Memory B cell (primary cell): ENCODE measurements at regions not wholly inside any gene's neighbourhood (a gene's known extent, or its start where the extent isn't known, plus 50 kb on each side); places are given as distances from the start of the nearest gene placed in this dataset.
"Not testable (repeated sequence)": the region's sequence is repeated elsewhere in the genome, so short reads cannot be mapped to it uniquely, and the experiment has no call there.

Experiments
- ATAC-seq: fragments of 150-1000 bp; cut with Tn5 transposase; 2 replicates; pipeline ENCODE4 v1.10.0; 2021; ENCODE audit warnings: low read depth, mild to moderate bottlenecking, moderate library complexity
- DNase-seq, 2 donors: peaks; one replicate each; pipeline ENCODE4 v3.0.0; 2022; ENCODE audit warnings: low spot score in 2 of 2
- H3K27ac Mint-ChIP-seq: one replicate; pipeline ENCODE4 v1.8.0; 2022; ENCODE audit warnings: mild to moderate bottlenecking, moderate library complexity, mixed read lengths
- H3K27me3 Mint-ChIP-seq: one replicate; pipeline ENCODE4 v1.8.0; 2022; ENCODE audit warnings: mixed read lengths
- H3K36me3 Mint-ChIP-seq: one replicate; pipeline ENCODE4 v1.8.0; 2022; ENCODE audit warnings: mild to moderate bottlenecking, mixed read lengths
- H3K4me1 Mint-ChIP-seq: one replicate; pipeline ENCODE4 v1.8.0; 2022; ENCODE audit warnings: mixed read lengths
- H3K4me3 Mint-ChIP-seq: one replicate; pipeline ENCODE4 v1.8.0; 2022; ENCODE audit warnings: mild to moderate bottlenecking, moderate library complexity, mixed read lengths
- H3K9me3 Mint-ChIP-seq: one replicate; pipeline ENCODE4 v1.8.0; 2022; ENCODE audit warnings: mixed read lengths

DNA sequence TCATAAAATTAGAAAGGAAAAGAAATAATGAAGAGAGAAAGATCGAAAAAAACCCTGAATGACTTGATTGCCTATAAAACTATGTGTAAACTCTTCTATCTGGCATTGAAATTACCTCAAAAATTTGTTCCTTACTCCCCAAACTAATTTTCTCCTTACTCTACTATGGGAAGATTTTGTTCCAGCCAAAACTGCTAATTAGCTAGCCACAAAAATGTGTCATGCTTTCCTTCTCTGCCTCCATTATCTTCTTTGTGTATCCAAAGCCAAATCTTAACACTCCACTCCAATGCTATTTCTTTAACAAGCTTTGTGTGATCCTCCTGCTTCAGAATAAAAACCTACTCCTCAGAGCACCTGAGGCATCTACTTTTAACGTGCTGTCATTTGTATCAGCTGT, 831.2 kb downstream of the METTL15 start:
- Mint-ChIP-seq H3K4me1 (no peaks in the 10 kb centered on the region), H3K4me3 (no peak overlapping the region), H3K36me3 (no peaks in the 10 kb centered on the region), H3K9me3 (peaks cover 7% of the 10 kb centered on the region), H3K27ac (no peak overlapping the region), H3K27me3 (no peaks in the 10 kb centered on the region)
- ATAC-seq (no peak), DNase-seq (no peak)

DNA sequence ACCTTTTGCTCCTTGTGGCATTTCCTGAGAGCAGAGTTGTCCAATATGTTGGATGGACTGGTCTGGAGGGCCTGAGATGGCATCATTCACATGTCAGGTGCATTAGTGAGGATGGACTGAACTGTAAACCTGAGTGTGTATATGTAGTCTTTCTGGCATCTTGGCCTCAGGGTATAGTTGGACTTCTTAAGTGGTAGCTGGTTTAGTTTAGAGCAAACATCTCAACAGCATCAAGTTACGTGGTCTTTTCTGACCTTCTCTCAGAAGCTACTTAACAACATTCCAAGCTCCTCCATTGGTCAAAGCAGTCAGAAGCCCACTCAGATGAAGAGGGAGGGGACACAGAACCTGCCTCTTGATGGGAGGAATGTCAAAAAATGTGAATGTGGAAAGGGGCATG, 829.9 kb downstream of the METTL15 start:
- Mint-ChIP-seq H3K9me3 (peaks cover 6% of the 10 kb centered on the region), H3K36me3 (no peaks in the 10 kb centered on the region), H3K4me3 (no peak overlapping the region), H3K27ac (no peak overlapping the region), H3K27me3 (no peaks in the 10 kb centered on the region), H3K4me1 (no peaks in the 10 kb centered on the region)
- ATAC-seq (no peak), DNase-seq (no peak)

DNA sequence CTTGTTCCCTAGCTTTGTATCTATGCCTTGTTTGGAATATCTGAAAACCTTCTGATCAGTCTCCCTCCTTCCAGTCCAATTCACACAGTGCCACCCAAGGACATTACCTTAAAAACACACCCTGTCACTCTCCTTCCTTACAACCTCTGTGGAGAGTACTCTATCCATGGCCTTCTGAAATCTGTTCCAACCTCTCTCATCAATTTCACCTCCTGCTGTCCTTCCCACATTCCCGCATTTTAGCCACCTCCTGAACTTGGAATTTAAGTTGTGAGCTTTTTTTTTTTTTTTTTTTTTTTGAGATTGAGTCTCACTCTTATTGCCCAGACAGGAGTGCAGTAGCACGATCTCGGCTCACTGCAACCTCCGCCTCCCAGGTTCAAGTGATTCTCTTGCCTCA, 824.8 kb downstream of the METTL15 start:
- Mint-ChIP-seq H3K27ac (no peak overlapping the region), H3K4me3 (no peak overlapping the region), H3K27me3 (no peaks in the 10 kb centered on the region), H3K36me3 (no peaks in the 10 kb centered on the region), H3K9me3 (peaks cover 11% of the 10 kb centered on the region), H3K4me1 (no peaks in the 10 kb centered on the region)
- DNase-seq (no peak), ATAC-seq (no peak)

DNA sequence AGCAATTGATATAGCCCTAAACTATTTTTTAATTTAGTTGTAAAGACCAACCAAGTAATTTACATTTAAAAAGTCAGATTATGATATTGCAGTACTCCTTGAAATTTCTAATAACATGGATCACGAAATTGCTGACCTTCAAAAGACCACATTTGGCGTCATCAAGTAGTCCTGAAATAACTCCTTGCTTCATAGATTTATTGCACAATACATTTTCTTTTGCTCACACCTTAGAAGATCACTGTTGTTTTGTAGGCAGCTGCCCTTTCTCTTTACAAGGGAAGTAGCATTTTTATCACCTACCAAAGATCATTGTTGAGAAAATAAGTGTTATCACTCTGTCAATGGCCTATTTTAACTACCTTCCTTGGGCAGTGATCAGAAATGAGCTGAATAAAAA, 815.8 kb downstream of the METTL15 start:
- ATAC-seq, result no peak

DNA sequence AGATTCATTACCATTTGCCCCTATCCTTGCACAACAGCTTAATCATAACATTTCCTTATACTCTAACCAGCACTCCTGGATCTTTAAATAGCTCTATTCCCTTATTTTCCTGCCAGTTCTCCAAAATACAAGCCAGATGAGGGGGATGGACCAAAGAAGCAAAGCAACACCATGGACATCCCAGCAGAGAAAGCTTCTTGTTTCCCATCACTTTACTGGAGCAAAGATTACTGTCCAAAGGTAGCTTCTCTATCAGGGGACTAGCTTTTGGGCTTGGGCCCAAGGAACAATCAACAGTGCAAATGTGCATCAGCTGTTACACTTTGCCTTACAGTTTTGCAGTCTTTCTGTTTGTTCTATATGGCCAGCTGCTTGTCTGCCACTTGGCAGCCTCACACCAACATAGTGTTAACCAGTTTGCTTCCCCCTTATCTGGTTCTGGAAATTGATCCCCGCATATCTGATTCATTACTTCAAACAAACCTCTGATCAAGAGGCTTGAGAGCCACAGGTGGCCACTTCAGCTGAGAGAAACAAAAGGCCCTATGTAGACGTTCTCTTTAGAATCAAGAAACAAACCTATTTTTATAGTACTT, 814.3 kb downstream of the METTL15 start:
- DNase-seq (no peak), ATAC-seq (no peak)
- H3K36me3 Mint-ChIP-seq, result no peaks in the 10 kb centered on the region
- H3K4me3 Mint-ChIP-seq, result no peak overlapping the region
- H3K4me1 Mint-ChIP-seq, result no peaks in the 10 kb centered on the region
- no peak overlapping the region for H3K27ac Mint-ChIP-seq
- no peaks in the 10 kb centered on the region for H3K27me3 Mint-ChIP-seq
- peaks cover 8% of the 10 kb centered on the region for H3K9me3 Mint-ChIP-seq

More for the DNA sequence above, 815.8 kb downstream of the METTL15 start:
- DNase-seq, result no peak
- Mint-ChIP-seq H3K27ac (no peak overlapping the region), H3K36me3 (no peaks in the 10 kb centered on the region), H3K9me3 (peaks cover 7% of the 10 kb centered on the region), H3K27me3 (no peaks in the 10 kb centered on the region), H3K4me1 (no peaks in the 10 kb centered on the region), H3K4me3 (no peak overlapping the region)

DNA sequence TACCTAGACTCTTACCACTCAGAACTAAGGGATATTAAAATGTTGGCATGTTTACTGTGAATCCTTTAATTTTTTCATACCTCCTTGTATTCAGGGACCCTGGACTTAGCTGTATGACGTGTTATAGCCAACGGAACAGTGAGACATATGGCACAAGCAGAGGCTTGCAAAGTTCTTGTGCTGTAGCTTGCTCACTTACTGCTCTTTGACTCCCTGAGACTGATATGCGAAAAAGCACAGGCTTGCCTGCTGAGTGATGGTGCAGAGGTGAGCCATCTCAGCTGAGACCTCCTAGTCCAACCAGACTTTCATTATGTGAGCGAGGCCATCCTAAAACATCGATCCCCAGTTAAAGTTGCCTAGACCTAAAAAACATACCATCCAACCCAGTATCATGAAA, 811.0 kb downstream of the METTL15 start:
- Mint-ChIP-seq H3K4me3 (no peak overlapping the region), H3K27ac (no peak overlapping the region), H3K36me3 (no peaks in the 10 kb centered on the region), H3K27me3 (no peaks in the 10 kb centered on the region), H3K9me3 (peaks cover 7% of the 10 kb centered on the region), H3K4me1 (no peaks in the 10 kb centered on the region)
- DNase-seq (no peak), ATAC-seq (no peak)

DNA sequence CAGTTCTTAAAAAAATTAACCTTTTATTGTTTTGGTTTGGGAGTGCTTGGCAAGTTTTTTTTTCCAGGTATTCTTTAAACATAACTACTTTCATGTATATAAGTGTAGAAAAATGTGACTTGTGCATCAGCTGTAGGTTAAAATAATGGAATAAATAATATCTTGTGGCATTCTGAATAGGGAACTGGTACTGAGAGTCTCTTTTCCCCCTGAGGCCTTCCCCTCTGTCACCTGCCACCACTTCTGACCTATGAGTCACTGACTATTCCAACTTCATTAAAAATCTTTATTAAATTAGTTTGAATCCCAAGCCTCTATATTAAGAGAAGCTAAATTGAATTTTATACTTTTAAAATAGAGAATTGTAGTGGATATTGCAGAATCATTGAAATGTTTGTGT, 805.7 kb downstream of the METTL15 start:
- Mint-ChIP-seq H3K9me3 (peaks cover 9% of the 10 kb centered on the region), H3K27ac (no peak overlapping the region), H3K27me3 (no peaks in the 10 kb centered on the region), H3K36me3 (no peaks in the 10 kb centered on the region), H3K4me3 (no peak overlapping the region), H3K4me1 (no peaks in the 10 kb centered on the region)
- ATAC-seq, result no peak
- DNase-seq, result no peak

DNA sequence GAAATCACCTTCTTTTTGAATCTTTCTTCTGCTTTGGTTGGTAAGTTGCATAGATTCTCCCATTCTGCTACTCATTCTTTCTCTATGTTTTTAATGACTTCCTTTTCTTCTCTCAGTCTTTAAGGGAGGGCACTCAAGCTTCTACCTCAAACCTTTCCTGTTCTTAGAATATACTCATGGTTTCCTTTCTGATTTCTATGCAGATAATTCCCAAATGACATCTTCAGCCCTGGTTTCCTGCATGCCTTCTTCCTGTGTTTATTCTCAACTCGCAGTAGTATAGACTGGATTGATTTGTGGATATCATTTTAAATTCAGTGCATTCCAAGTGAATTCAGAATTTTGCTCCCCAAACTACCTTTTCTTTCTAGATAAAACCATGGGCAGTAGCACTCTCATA, 803.6 kb downstream of the METTL15 start:
- no peaks in the 10 kb centered on the region for H3K27me3 Mint-ChIP-seq
- DNase-seq (no peak), ATAC-seq (no peak)
- peaks cover 7% of the 10 kb centered on the region for H3K9me3 Mint-ChIP-seq
- no peak overlapping the region for H3K4me3 Mint-ChIP-seq
- H3K4me1 Mint-ChIP-seq, result no peaks in the 10 kb centered on the region
- H3K36me3 Mint-ChIP-seq, result no peaks in the 10 kb centered on the region
- H3K27ac Mint-ChIP-seq, result no peak overlapping the region

DNA sequence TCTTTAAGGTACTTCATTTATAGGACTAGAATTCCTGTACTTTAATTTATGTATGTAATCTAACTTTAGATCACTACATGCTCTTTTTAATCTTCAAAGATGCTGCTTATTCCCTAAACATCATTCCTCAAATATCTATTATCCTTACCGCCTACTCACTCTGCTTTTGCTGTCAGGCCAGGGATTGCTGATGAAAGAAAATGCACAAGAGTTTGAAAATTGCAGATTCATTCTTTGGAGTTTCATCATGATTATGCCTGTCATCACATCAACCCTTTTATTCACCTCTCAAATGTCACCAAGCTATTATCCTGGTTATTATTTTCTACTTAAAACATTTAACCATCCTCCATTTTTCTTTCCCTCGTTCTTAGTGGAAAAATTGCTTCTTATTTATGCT, 802.7 kb downstream of the METTL15 start:
- ATAC-seq (no peak), DNase-seq (no peak)
- no peak overlapping the region for H3K27ac Mint-ChIP-seq
- no peaks in the 10 kb centered on the region for H3K36me3 Mint-ChIP-seq
- H3K9me3 Mint-ChIP-seq, result peaks cover 4% of the 10 kb centered on the region
- no peaks in the 10 kb centered on the region for H3K27me3 Mint-ChIP-seq
- H3K4me3 Mint-ChIP-seq, result no peak overlapping the region
- H3K4me1 Mint-ChIP-seq, result no peaks in the 10 kb centered on the region

DNA sequence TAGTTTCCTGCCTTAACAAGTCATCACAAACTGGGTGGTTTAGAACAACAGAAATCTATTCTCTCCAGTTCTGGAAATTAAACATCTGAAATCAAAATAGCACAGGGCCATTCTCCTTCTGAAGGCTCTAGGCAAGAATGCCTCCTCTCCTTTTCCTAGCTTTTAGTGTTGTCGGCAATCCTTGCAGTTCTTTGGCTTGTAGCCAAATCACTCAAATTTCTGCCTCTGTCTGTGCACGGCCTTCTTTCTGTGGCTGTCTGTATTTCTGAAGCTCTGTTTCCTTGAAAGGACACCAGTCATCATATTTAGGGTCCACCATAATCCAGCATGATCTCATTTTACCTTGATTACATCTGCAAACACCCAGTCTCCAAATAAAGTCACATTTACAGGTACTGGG, 795.5 kb downstream of the METTL15 start:
- H3K27me3 Mint-ChIP-seq, result no peaks in the 10 kb centered on the region
- H3K4me1 Mint-ChIP-seq, result no peaks in the 10 kb centered on the region
- DNase-seq (no peak), ATAC-seq (no peak)
- no peaks in the 10 kb centered on the region for H3K36me3 Mint-ChIP-seq
- no peaks in the 10 kb centered on the region for H3K9me3 Mint-ChIP-seq
- no peak overlapping the region for H3K4me3 Mint-ChIP-seq
- no peak overlapping the region for H3K27ac Mint-ChIP-seq

DNA sequence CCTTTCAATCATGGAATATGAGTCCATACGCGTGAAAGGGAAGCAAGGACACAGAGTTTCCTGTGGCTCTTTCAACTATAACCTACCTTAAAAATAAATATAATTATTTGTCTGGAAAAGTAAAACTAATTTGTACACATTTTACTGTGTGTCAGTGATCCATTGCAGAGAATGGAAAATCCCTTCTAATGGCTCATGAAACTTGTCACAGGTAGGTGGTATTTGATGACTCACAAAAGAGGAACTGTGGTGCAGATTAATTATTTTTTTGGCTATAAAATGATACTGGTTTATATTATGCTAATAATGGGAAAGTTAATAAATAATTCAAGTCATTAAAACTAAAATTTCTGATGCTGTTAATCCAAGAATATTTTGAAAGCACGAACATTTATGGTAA, 792.2 kb downstream of the METTL15 start:
- ATAC-seq, result no peak
- H3K9me3 Mint-ChIP-seq, result no peaks in the 10 kb centered on the region

DNA sequence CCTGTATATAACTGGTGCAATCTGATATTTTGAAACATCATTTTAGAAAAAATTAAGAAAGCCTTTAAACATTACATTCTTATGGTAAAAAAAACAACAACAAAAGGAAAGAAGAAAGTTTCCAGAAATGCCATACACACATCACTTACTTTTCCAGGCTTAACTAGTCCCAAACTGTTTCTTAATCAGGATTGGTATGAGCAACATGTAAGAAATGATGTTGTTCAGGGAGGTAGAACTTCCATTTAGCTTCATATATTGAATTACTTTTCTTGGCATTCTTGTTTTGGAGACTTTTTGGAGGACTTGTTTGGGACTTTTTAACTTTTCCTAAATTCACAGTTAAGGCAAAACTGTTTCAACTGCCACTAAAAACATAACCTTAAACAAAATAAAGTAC, 791.5 kb downstream of the METTL15 start:
- no peaks in the 10 kb centered on the region for H3K27me3 Mint-ChIP-seq
- no peaks in the 10 kb centered on the region for H3K9me3 Mint-ChIP-seq
- ATAC-seq (no peak), DNase-seq (no peak)
- H3K4me1 Mint-ChIP-seq, result no peaks in the 10 kb centered on the region
- H3K36me3 Mint-ChIP-seq, result no peaks in the 10 kb centered on the region
- H3K27ac Mint-ChIP-seq, result no peak overlapping the region
- H3K4me3 Mint-ChIP-seq, result no peak overlapping the region

More for the DNA sequence above, 792.2 kb downstream of the METTL15 start:
- Mint-ChIP-seq H3K4me3 (no peak overlapping the region), H3K27ac (no peak overlapping the region), H3K4me1 (no peaks in the 10 kb centered on the region), H3K27me3 (no peaks in the 10 kb centered on the region), H3K36me3 (no peaks in the 10 kb centered on the region)
- DNase-seq, result no peak

DNA sequence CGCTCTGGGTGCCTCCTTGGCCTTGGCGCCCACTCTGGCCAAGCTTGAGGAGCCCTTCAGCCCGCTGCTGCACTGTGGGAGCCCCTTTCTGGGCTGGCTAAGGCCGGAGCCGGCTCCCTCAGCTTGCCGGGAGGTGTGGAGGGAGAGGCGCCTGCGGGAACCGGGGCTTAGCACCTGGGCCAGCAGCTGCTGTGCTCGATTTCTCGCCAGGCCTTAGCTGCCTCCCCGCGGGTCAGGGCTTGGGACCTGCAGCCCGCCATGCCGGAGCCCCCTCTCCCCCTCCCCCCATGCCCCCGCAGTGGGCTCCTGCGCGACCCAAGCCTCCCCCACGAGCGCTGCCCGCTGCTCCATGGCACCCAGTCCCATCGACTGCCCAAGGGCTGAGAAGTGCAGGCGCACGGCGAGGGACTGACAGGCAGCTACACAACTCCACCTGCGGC, 782.4 kb downstream of the METTL15 start:
- H3K4me3 Mint-ChIP-seq, H3K36me3 Mint-ChIP-seq, DNase-seq, H3K27me3 Mint-ChIP-seq, H3K9me3 Mint-ChIP-seq, H3K27ac Mint-ChIP-seq, ATAC-seq, H3K4me1 Mint-ChIP-seq: not testable (repeated sequence)

DNA sequence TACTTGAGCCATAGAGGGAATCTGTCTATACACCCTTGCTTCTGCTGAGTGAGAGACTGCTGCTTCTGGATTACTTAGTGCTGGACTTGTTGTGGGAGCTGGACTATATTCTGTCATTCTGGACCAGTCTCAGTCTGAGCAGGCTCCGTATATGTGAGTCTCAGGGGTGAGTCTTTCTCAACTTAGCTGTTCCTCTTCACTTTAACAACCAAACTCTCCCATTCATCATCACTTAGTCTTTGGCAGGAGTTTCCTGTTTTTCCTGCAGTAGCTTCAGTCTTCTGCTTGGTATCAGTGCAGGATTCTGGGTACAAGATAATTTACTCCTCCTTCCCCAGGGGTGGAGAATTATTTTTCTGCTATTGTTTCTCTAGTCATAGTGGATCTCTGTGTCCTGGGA, 779.5 kb downstream of the METTL15 start:
- ATAC-seq, result no peak
- Mint-ChIP-seq H3K27me3 (no peaks in the 10 kb centered on the region), H3K9me3 (peaks cover 3% of the 10 kb centered on the region), H3K27ac (no peak overlapping the region), H3K4me3 (no peak overlapping the region), H3K36me3 (no peaks in the 10 kb centered on the region), H3K4me1 (no peaks in the 10 kb centered on the region)
- DNase-seq, result no peak

DNA sequence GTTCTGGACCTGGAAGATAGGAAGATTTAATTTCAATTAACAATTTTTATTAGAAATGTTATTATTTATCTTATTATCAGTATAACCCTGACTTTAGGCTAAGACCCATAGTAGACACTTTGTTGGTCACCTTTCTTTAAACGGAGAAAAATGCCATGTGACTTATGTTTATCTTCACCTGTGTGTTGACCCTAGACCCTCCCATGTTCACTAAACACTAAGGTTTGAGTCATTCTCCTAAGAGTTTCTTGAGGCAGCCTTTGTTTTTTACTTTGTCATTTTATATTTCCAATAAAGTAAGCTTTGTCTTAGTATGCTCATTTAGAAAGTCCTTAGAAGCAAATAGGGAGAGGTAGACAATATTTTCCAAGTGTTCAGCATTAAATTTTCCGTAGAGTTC, 771.7 kb downstream of the METTL15 start:
- Mint-ChIP-seq H3K27me3 (no peaks in the 10 kb centered on the region), H3K4me1 (no peaks in the 10 kb centered on the region), H3K36me3 (no peaks in the 10 kb centered on the region), H3K4me3 (no peak overlapping the region), H3K9me3 (peaks cover 7% of the 10 kb centered on the region), H3K27ac (no peak overlapping the region)
- DNase-seq (no peak), ATAC-seq (no peak)
